HCT116 (cell line): ENCODE measurements at regions not wholly inside any gene's neighbourhood (a gene's known extent, or its start where the extent isn't known, plus 50 kb on each side); places are given as distances from the start of the nearest gene placed in this dataset.

Source experiments
- ATAC-seq: fragments of 200-7000 bp; cut with Tn5 transposase; 2 replicates; pipeline ENCODE4 v1.9.1; 2020; ENCODE audit warnings: mild to moderate bottlenecking, moderate library complexity
- BruUV-seq: library from RNA; stranded (reverse); fragments of 400-500 nt; replicated peaks from 2 replicates; lab custom pipeline; 2021; lab: Mats Ljungman, UMichigan
- CTCF ChIA-PET: fragments of 300-600 bp; sonication (Branson Sonifier 250); formaldehyde crosslinking; loops from one replicate; lab custom pipeline; 2021; ENCODE audit warnings: antibody characterized with exemption; lab: Charles Lee
- POLR2A ChIA-PET: fragments of 300-600, 350-600 bp; sonication (Branson Sonifier 250); formaldehyde crosslinking; loops from one replicate; lab custom pipeline; 2021; ENCODE audit warnings: antibody characterized with exemption; lab: Charles Lee
- RAD21 ChIA-PET, 2 experiments: fragments of 300-600 bp; sonication (Branson Sonifier 250); formaldehyde crosslinking; loops; one replicate each; lab custom pipeline; 2023; ENCODE audit warnings: low total read pairs in 2 of 2; ENCODE audit not compliant: uncharacterized antibody in 2 of 2, unreplicated experiment in 2 of 2, low non-redundant PET in 1 of 2; lab: Charles Lee
- DNase-seq: peaks from one replicate; pipeline ENCODE4 v3.0.0-alpha.2; 2010; ENCODE audit warnings: low read depth, low spot score
- H2AFZ ChIP-seq: fragments of 200-600 bp; shearing (Covaris generic), sonication (generic); 2 replicates; pipeline ENCODE4 v1.6.1; 2017; ENCODE audit warnings: low read depth, mixed run types, mixed read lengths, antibody characterized with exemption, low read length; ENCODE audit not compliant: poor library complexity, severe bottlenecking
- H3K27ac ChIP-seq: 2 replicates; pipeline ENCODE4 v1.5.1; 2012; ENCODE audit warnings: low read depth, low read length
- H3K27me3 ChIP-seq: fragments of 200-600 bp; sonication (generic); 2 replicates; pipeline ENCODE4 v1.6.1; 2016; ENCODE audit warnings: mixed run types, low read length, mixed read lengths; ENCODE audit not compliant: insufficient read depth
- H3K36me3 ChIP-seq, 2 experiments: fragments of 200-500 bp in 1 of 2; fragments of 200-600 bp in 1 of 2; sonication (Bioruptor generic) in 1 of 2; sonication (generic) in 1 of 2; 2 replicates each; pipeline versions ENCODE4 v1.5.1 to v1.6.1; 2014 to 2016; ENCODE audit warnings: low read length in 2 of 2, inconsistent platforms in 1 of 2, mixed read lengths in 1 of 2, mixed run types in 1 of 2; ENCODE audit not compliant: insufficient read depth in 2 of 2, control insufficient read depth in 1 of 2
- H3K4me1 ChIP-seq, 2 experiments: fragments of 200-600 bp in 1 of 2; sonication (generic) in 1 of 2; 2 replicates each; pipeline versions ENCODE4 v1.5.1 to v1.6.1; 2012 to 2017; ENCODE audit warnings: low read length in 2 of 2, inconsistent platforms in 1 of 2, mild to moderate bottlenecking in 1 of 2, mixed read lengths in 1 of 2, mixed run types in 1 of 2, moderate library complexity in 1 of 2; ENCODE audit not compliant: insufficient read depth in 2 of 2, control insufficient read depth in 1 of 2
- H3K4me2 ChIP-seq: fragments of 200-600 bp; sonication (generic); 2 replicates; pipeline ENCODE4 v1.6.1; 2017; ENCODE audit warnings: mixed run types, low read length, mixed read lengths
- H3K4me3 ChIP-seq, 2 experiments: fragments of 200-600 bp in 1 of 2; sonication (generic) in 1 of 2; replicated peaks in 1 of 2; 2 replicates each; pipeline ENCODE4 v1.5.1; 2011 to 2016; ENCODE audit warnings: low read length in 2 of 2, control low read depth in 1 of 2, low read depth in 1 of 2, mild to moderate bottlenecking in 1 of 2, mixed read lengths in 1 of 2, mixed run types in 1 of 2
- H3K79me2 ChIP-seq: fragments of 200-600 bp; sonication (generic); 2 replicates; pipeline ENCODE4 v1.6.1; 2017; ENCODE audit warnings: mild to moderate bottlenecking, mixed run types, low read length, moderate library complexity, mixed read lengths; ENCODE audit not compliant: insufficient read depth
- H3K9ac ChIP-seq: fragments of 200-600 bp; sonication (generic); 2 replicates; pipeline ENCODE4 v1.6.1; 2016; ENCODE audit warnings: low read length, mixed read lengths
- H3K9me2 ChIP-seq: fragments of 200-600 bp; sonication (generic), shearing (Covaris generic); 2 replicates; pipeline ENCODE4 v1.6.1; 2017; ENCODE audit warnings: mixed run types, mild to moderate bottlenecking, moderate library complexity; ENCODE audit not compliant: insufficient read depth
- H3K9me3 ChIP-seq, 2 experiments: fragments of 200-500 bp in 1 of 2; fragments of 200-600 bp in 1 of 2; sonication (Bioruptor generic) in 1 of 2; sonication (generic) in 1 of 2; 2 replicates each; pipeline ENCODE4 v1.6.1; 2014 to 2017; ENCODE audit warnings: low read length in 2 of 2, mixed read lengths in 2 of 2, inconsistent platforms in 1 of 2, low read depth in 1 of 2, mild to moderate bottlenecking in 1 of 2, mixed run types in 1 of 2, moderate library complexity in 1 of 2; ENCODE audit not compliant: control insufficient read depth in 1 of 2, insufficient read depth in 1 of 2
- H4K20me1 ChIP-seq: fragments of 200-600 bp; sonication (generic), shearing (Covaris generic); 2 replicates; pipeline ENCODE4 v1.6.1; 2017; ENCODE audit warnings: mixed run types, mild to moderate bottlenecking, moderate library complexity; ENCODE audit not compliant: insufficient read depth
- ATF3 ChIP-seq: IDR thresholded peaks from 2 replicates; pipeline ENCODE4 v1.6.1; 2012
- CBX3 ChIP-seq: IDR thresholded peaks from 2 replicates; pipeline ENCODE4 v1.6.1; 2012; ENCODE audit warnings: low read depth
- CEBPB ChIP-seq: IDR thresholded peaks from 2 replicates; pipeline ENCODE4 v1.6.1; 2012; ENCODE audit warnings: low read depth
- CTCF ChIP-seq, 3 experiments: fragments of 200-600 bp in 1 of 3; sonication (generic) in 1 of 3; IDR thresholded peaks in 2 of 3; conservative IDR thresholded peaks in 1 of 3; 2 replicates each; pipeline ENCODE4 v1.5.1; 2012 to 2017; ENCODE audit warnings: low read depth in 2 of 3, low read length in 2 of 3, antibody characterized with exemption in 1 of 3, borderline replicate concordance in 1 of 3, control low read depth in 1 of 3, mild to moderate bottlenecking in 1 of 3, mixed read lengths in 1 of 3, mixed run types in 1 of 3, moderate library complexity in 1 of 3; ENCODE audit not compliant: insufficient read depth in 1 of 3
- EGR1 ChIP-seq: IDR thresholded peaks from 2 replicates; pipeline ENCODE4 v1.6.1; 2012; ENCODE audit warnings: low read depth
- ELF1 ChIP-seq: IDR thresholded peaks from 2 replicates; pipeline ENCODE4 v1.6.1; 2012; ENCODE audit warnings: low read depth, borderline replicate concordance
- MAX ChIP-seq: IDR thresholded peaks from 2 replicates; pipeline ENCODE4 v1.6.1; 2012
- POLR2A ChIP-seq: IDR thresholded peaks from 2 replicates; pipeline ENCODE4 v1.7.0; 2011; ENCODE audit warnings: borderline replicate concordance; ENCODE audit not compliant: insufficient read depth, insufficient read length; ENCODE audit errors: extremely low read depth
- POLR2AphosphoS5 ChIP-seq: IDR thresholded peaks from 2 replicates; pipeline ENCODE4 v1.6.1; 2011; ENCODE audit warnings: mild to moderate bottlenecking, low read depth, low read length, moderate library complexity
- RAD21 ChIP-seq: IDR thresholded peaks from 2 replicates; pipeline ENCODE4 v1.6.1; 2012; ENCODE audit warnings: low read depth, mild to moderate bottlenecking
- REST ChIP-seq: IDR thresholded peaks from 2 replicates; pipeline ENCODE4 v1.6.1; 2012; ENCODE audit warnings: low read depth
- SP1 ChIP-seq: IDR thresholded peaks from 2 replicates; pipeline ENCODE4 v1.6.1; 2012; ENCODE audit warnings: low read depth
- SRF ChIP-seq: IDR thresholded peaks from 2 replicates; pipeline ENCODE4 v1.6.1; 2012; ENCODE audit warnings: low read depth
- TCF7L2 ChIP-seq: IDR thresholded peaks from 2 replicates; pipeline ENCODE4 v1.7.0; 2011; ENCODE audit warnings: borderline replicate concordance, inconsistent platforms; ENCODE audit not compliant: insufficient read depth, insufficient read length; ENCODE audit errors: extremely low read depth
- YY1 ChIP-seq: IDR thresholded peaks from 2 replicates; pipeline ENCODE4 v1.6.1; 2011; ENCODE audit warnings: low read length, low read depth, moderate library complexity, mild to moderate bottlenecking; ENCODE audit not compliant: insufficient replicate concordance; ENCODE audit errors: extremely low read depth
- ZNF274 ChIP-seq: fragments of 200-500 bp; sonication (Bioruptor generic); IDR thresholded peaks from 2 replicates; pipeline ENCODE4 v1.6.1; 2014; ENCODE audit warnings: mild to moderate bottlenecking, low read depth, low read length, inconsistent platforms
- intact Hi-C: fragments of 100-400 bp; cut with micrococcal nuclease; formaldehyde crosslinking; loops from 2 replicates; pipeline ENCODE4 v1.10.0; 2022

- no peak for TF ChIP-seq REST
- no peak for TF ChIP-seq EGR1
- TF ChIP-seq POLR2A = no peak
- no peak for TF ChIP-seq RAD21
- TF ChIP-seq ATF3 = no peak
- TF ChIP-seq SP1 = no peak
- no peak for TF ChIP-seq SRF
- no peak for TF ChIP-seq CTCF (IDR thresholded peaks at IDR 0.05 in 2 of 3, conservative IDR thresholded peaks at IDR 0.05 in 1 of 3; ENCODE audit: borderline replicate concordance in 1 of 3, insufficient read depth in 1 of 3, low read depth in 2 of 3, low read length in 2 of 3)
- no peak for TF ChIP-seq TCF7L2
- TF ChIP-seq MAX = no peak
- TF ChIP-seq CEBPB = no peak
- no peak for TF ChIP-seq YY1
- TF ChIP-seq POLR2AphosphoS5 = no peak
- TF ChIP-seq CBX3 = no peak
- no peak for TF ChIP-seq ELF1
- no peak for TF ChIP-seq ZNF274
- DNase-seq = no peak
- Histone ChIP-seq H4K20me1 (no peaks in the 10 kb centered on the region), H3K9me3 (no peaks in the 10 kb centered on the region), H3K9ac (no peak overlapping the region), H3K27ac (no peak overlapping the region), H3K36me3 (no peaks in the 10 kb centered on the region), H3K4me3 (no peak overlapping the region), H2AFZ (no peak overlapping the region), H3K4me1 (no peaks in the 10 kb centered on the region), H3K27me3 (peaks cover 26% of the 10 kb centered on the region; the same call in 1 of the 2 replicates), H3K4me2 (no peak overlapping the region), H3K9me2 (no peaks in the 10 kb centered on the region), H3K79me2 (no peaks in the 10 kb centered on the region)
- ChIA-PET RAD21 (no interaction called here), CTCF (no interaction called here), POLR2A (no interaction called here)
- 0 out of 2 replicates have a peak, but pooled peaks have one; percentile 34 for ATAC-seq
- intact Hi-C loops = no loop called here
- BruUV-seq = no TSS peak
Observed at GRCh38 chr2:236776695-236777251, 207.1 kb downstream of the ACKR3 start.
